OCI-LY7 (cell line): ENCODE measurements at regions not wholly inside any gene's neighbourhood (a gene's known extent, or its start where the extent isn't known, plus 50 kb on each side); places are given as distances from the start of the nearest gene placed in this dataset.

Experiments
- BruUV-seq: library from RNA; stranded (reverse); fragments of 400-500 nt; replicated peaks from 2 replicates; lab custom pipeline; 2021; lab: Mats Ljungman, UMichigan
- CTCF ChIA-PET: fragments of 300-600 bp; sonication (Branson Sonifier 250); formaldehyde crosslinking; loops from one replicate; lab custom pipeline; 2022; ENCODE audit warnings: antibody characterized with exemption; ENCODE audit not compliant: unreplicated experiment; lab: Charles Lee
- POLR2A ChIA-PET: fragments of 300-600 bp; sonication (Branson Sonifier 250); formaldehyde crosslinking; loops from one replicate; lab custom pipeline; 2022; ENCODE audit warnings: antibody characterized with exemption; lab: Charles Lee
- DNase-seq: peaks from one replicate; pipeline ENCODE4 v3.0.0-alpha.2; 2015; ENCODE audit warnings: low spot score
- H2AFZ ChIP-seq: fragments of 200-600 bp; sonication (generic), shearing (Covaris generic); 2 replicates; pipeline ENCODE4 v1.6.1; 2014; ENCODE audit warnings: mild to moderate bottlenecking, antibody characterized with exemption, low read length, moderate library complexity
- H3K27ac ChIP-seq: fragments of 200-600 bp; sonication (generic); 2 replicates; pipeline ENCODE4 v1.5.1; 2014; ENCODE audit warnings: mixed run types, low read depth, mild to moderate bottlenecking, moderate library complexity, low read length, inconsistent platforms; ENCODE audit not compliant: poor library complexity, severe bottlenecking
- H3K36me3 ChIP-seq: fragments of 200-600 bp; sonication (generic); 2 replicates; pipeline ENCODE4 v1.6.1; 2014; ENCODE audit warnings: mild to moderate bottlenecking, antibody characterized with exemption, low read length, moderate library complexity, mixed read lengths; ENCODE audit not compliant: insufficient read depth
- H3K4me1 ChIP-seq: fragments of 200-600 bp; sonication (generic); 2 replicates; pipeline ENCODE4 v1.5.1; 2014; ENCODE audit warnings: mild to moderate bottlenecking, low read length; ENCODE audit not compliant: insufficient read depth, poor library complexity, severe bottlenecking
- H3K4me2 ChIP-seq: fragments of 200-600 bp; sonication (generic); 2 replicates; pipeline ENCODE4 v1.6.1; 2014; ENCODE audit warnings: mild to moderate bottlenecking, low read length
- H3K4me3 ChIP-seq: fragments of 200-600 bp; sonication (generic); 2 replicates; pipeline ENCODE4 v1.5.1; 2014; ENCODE audit warnings: mild to moderate bottlenecking, low read depth, low read length; ENCODE audit not compliant: poor library complexity, severe bottlenecking
- H3K79me2 ChIP-seq: fragments of 200-600 bp; sonication (generic); 2 replicates; pipeline ENCODE4 v1.6.1; 2016; ENCODE audit warnings: low read depth, mild to moderate bottlenecking, low read length, moderate library complexity, mixed read lengths; ENCODE audit not compliant: insufficient read depth
- H3K9me2 ChIP-seq: fragments of 200-600 bp; sonication (generic); 2 replicates; pipeline ENCODE4 v1.6.1; 2016; ENCODE audit warnings: mild to moderate bottlenecking, low read length, mixed read lengths; ENCODE audit not compliant: insufficient read depth
- H3K9me3 ChIP-seq: fragments of 200-600 bp; sonication (generic); 2 replicates; pipeline ENCODE4 v1.6.1; 2014; ENCODE audit warnings: mild to moderate bottlenecking, mixed run types, low read length, mixed read lengths
- H4K20me1 ChIP-seq: fragments of 200-600 bp; sonication (generic); 2 replicates; pipeline ENCODE4 v1.6.1; 2014; ENCODE audit warnings: mild to moderate bottlenecking, antibody characterized with exemption, low read length, moderate library complexity, mixed read lengths; ENCODE audit not compliant: insufficient read depth
- EZH2phosphoT487 ChIP-seq: fragments of 200-600 bp; sonication (generic); IDR thresholded peaks from 2 replicates; pipeline ENCODE4 v1.6.1; 2018; ENCODE audit warnings: low read depth, borderline replicate concordance, mild to moderate bottlenecking, mixed run types, antibody characterized with exemption, low read length, moderate library complexity, mixed read lengths
- intact Hi-C: fragments of 100-400 bp; cut with micrococcal nuclease; formaldehyde crosslinking; loops from one replicate; pipeline ENCODE4 v1.10.0; 2022; ENCODE audit not compliant: unreplicated experiment
- TF ChIP-seq, protein P1 (sequence below): fragments of 200-600 bp; sonication (generic); conservative IDR thresholded peaks from 2 replicates; pipeline ENCODE4 v1.5.1; 2014; ENCODE audit warnings: mild to moderate bottlenecking, antibody characterized with exemption, low read length, moderate library complexity, mixed read lengths

DNA sequence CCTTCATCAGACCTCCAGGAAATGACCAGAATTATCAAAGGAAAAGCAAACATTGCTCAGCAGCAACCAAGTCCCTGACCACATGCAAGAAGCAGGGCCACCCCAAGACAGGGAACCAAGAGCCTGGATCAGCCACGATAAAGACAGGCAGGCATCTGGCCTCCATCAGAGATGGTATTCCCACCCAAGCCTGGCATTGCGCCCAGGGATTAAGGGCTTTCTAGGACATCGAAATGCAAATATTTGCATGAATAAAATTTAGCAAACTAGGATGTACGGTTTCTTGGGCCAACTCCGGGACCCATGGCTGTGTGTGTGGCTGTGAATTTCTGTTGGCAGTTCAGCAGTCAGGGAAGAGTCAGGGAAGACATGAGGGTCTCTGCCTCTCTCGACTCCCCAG is 241.4 kb upstream of the DYNLRB2 start:
- H3K4me3 ChIP-seq: no peak overlapping the region
- H2AFZ ChIP-seq: no peak overlapping the region
- TF ChIP-seq, protein P1, sequence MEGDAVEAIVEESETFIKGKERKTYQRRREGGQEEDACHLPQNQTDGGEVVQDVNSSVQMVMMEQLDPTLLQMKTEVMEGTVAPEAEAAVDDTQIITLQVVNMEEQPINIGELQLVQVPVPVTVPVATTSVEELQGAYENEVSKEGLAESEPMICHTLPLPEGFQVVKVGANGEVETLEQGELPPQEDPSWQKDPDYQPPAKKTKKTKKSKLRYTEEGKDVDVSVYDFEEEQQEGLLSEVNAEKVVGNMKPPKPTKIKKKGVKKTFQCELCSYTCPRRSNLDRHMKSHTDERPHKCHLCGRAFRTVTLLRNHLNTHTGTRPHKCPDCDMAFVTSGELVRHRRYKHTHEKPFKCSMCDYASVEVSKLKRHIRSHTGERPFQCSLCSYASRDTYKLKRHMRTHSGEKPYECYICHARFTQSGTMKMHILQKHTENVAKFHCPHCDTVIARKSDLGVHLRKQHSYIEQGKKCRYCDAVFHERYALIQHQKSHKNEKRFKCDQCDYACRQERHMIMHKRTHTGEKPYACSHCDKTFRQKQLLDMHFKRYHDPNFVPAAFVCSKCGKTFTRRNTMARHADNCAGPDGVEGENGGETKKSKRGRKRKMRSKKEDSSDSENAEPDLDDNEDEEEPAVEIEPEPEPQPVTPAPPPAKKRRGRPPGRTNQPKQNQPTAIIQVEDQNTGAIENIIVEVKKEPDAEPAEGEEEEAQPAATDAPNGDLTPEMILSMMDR: no peak
- no peak for TF ChIP-seq EZH2phosphoT487
- no peak overlapping the region for H3K27ac ChIP-seq
- no peaks in the 10 kb centered on the region for H3K9me2 ChIP-seq
- no peaks in the 10 kb centered on the region for H3K4me1 ChIP-seq
- no peaks in the 10 kb centered on the region for H3K79me2 ChIP-seq
- DNase-seq: no peak
- CTCF ChIA-PET: no interaction called here
- no peak overlapping the region for H3K4me2 ChIP-seq
- no peaks in the 10 kb centered on the region for H3K9me3 ChIP-seq
- H4K20me1 ChIP-seq: no peaks in the 10 kb centered on the region
- POLR2A ChIA-PET: no interaction called here
- intact Hi-C loops: no loop called here
- BruUV-seq: no TSS peak
- H3K36me3 ChIP-seq: no peaks in the 10 kb centered on the region

DNA sequence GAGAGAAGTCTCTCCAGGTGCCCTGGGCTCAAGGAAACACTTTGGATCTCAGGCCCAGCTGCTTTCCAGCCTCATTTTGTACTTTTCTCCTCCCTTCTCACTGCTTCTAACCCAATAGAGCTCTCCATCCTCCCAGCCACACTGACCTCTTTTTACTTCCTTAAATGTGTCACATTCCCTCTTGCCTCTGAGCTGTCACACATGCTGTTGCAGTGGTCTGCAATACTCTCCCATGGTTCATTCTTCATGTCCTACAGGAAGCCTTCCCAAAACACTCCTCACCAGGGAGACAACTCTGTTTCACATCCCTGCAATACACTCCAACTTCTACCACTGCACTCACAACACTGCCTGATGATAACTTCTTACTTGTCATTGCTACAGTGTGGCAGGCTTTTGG is 242.1 kb upstream of the DYNLRB2 start:
- TF ChIP-seq, protein P1: no peak
- no peak for TF ChIP-seq EZH2phosphoT487
- Histone ChIP-seq H3K27ac (no peak overlapping the region), H3K4me1 (no peaks in the 10 kb centered on the region), H4K20me1 (no peaks in the 10 kb centered on the region), H3K9me2 (no peaks in the 10 kb centered on the region), H3K36me3 (no peaks in the 10 kb centered on the region), H3K4me3 (no peak overlapping the region), H3K4me2 (no peak overlapping the region), H3K9me3 (no peaks in the 10 kb centered on the region), H3K79me2 (no peaks in the 10 kb centered on the region), H2AFZ (no peak overlapping the region)
- intact Hi-C loops: no loop called here
- ChIA-PET CTCF (no interaction called here), POLR2A (interaction anchor here (0.6 kb wide), 1 partner anchor 222 kb away, joined by 3 read pairs; no protein-coding TSS in a partner anchor)
- no peak for DNase-seq
- BruUV-seq: no TSS peak

DNA sequence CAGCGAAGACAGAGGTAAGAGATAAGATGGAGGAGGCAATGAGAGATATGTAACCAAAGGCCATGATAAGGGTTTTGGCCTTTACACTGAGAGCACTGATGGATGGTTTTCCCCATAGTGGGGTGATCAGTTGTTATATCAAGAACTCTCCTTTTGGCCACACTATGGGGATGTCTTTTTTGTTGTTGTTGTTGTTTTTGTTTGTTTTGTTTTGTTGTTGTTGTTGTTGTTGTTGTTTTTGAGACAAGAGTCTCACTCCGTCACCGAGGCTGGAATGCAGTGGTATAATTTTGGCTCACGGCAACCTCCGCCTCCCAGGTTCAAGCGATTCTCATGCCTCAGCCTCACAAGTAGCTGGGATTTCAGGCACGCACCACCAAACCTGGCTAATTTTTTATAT is 244.8 kb upstream of the DYNLRB2 start:
- Histone ChIP-seq H3K4me1 (no peaks in the 10 kb centered on the region), H3K4me3 (no peak overlapping the region), H3K9me3 (no peaks in the 10 kb centered on the region), H3K9me2 (no peaks in the 10 kb centered on the region), H4K20me1 (no peaks in the 10 kb centered on the region), H3K4me2 (no peak overlapping the region), H3K27ac (no peak overlapping the region), H3K79me2 (no peaks in the 10 kb centered on the region), H3K36me3 (no peaks in the 10 kb centered on the region), H2AFZ (no peak overlapping the region)
- TF ChIP-seq, protein P1: no peak
- no peak for TF ChIP-seq EZH2phosphoT487
- no peak for DNase-seq
- intact Hi-C loops: no loop called here
- CTCF ChIA-PET: no interaction called here
- no TSS peak for BruUV-seq
- POLR2A ChIA-PET: no interaction called here
